ENCODE measurements at regions not wholly inside any gene's neighbourhood (a gene's known extent, or its start where the extent isn't known, plus 50 kb on each side); places are given as distances from the start of the nearest gene placed in this dataset.
A peak's percentile ranks its signal among the peaks of the same experiment; 100 is the strongest.
"Not testable (repeated sequence)": the region's sequence is repeated elsewhere in the genome, so short reads cannot be mapped to it uniquely, and the experiment has no call there.

DNA sequence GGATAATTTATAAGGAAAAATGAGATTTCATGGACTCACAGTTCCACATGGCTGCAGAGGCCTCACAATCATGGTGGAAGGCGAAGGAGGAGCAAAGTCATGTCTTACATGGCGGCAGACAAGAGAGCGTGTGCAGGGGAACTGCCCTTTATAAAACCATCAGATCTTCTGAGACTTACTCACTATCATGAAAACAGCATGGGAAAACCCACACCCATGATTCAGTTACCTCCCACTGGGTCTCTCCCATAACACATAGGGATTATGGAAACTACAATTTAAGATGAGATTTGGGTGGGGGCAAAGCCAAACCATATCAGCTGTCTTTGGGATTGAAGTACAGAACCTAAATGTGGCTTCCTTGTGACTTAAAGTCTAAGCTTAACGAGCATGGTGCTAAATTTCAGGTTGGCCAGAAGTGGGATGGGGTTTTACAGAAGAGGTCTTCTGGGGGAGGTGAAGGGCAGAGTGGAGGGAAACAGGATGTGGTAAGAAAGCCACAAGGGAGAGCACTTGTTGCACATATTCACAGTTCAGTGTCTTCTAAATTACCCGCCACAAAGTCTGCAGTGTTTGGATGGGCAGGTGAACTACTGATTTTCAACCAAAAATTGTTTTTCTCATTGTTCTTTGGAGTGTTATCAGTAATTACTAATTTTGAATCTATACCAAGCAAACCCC lies 49.7 kb upstream of the ARL17B start:
- peak; percentile 94 for ATAC-seq
- H3K4me3 Mint-ChIP-seq, H3K27me3 Mint-ChIP-seq, H3K36me3 Mint-ChIP-seq, H3K27ac Mint-ChIP-seq, H3K9me3 Mint-ChIP-seq, H3K4me1 Mint-ChIP-seq: not testable (repeated sequence)
